ENCODE measurements at regions not wholly inside any gene's neighbourhood (a gene's known extent, or its start where the extent isn't known, plus 50 kb on each side); places are given as distances from the start of the nearest gene placed in this dataset.

GRCh38 chr3:86856711-86857110, 134.2 kb downstream of the VGLL3 start:
- TF ChIP-seq EZH2 (IDR thresholded peaks at IDR 0.05; ENCODE audit: borderline replicate concordance, low read length), result no peak
- no peak for TF ChIP-seq CTCF (conservative IDR thresholded peaks at IDR 0.05 in 1 of 2, IDR thresholded peaks at IDR 0.05 in 1 of 2; ENCODE audit: extremely low read depth in 1 of 2, insufficient read depth in 1 of 2, low read depth in 1 of 2, low read length in 2 of 2)
